GM18508 (cell line): ENCODE measurements at regions not wholly inside any gene's neighbourhood (a gene's known extent, or its start where the extent isn't known, plus 50 kb on each side); places are given as distances from the start of the nearest gene placed in this dataset.
"Not testable (repeated sequence)": the region's sequence is repeated elsewhere in the genome, so short reads cannot be mapped to it uniquely, and the experiment has no call there.

Experiments used
- ATAC-seq: cut with Tn5 transposase; IDR thresholded peaks from one replicate; pipeline ENCODE4 v1.9.1; 2021; ENCODE audit warnings: moderate number of reproducible peaks; ENCODE audit not compliant: insufficient read depth, unreplicated experiment

DNA sequence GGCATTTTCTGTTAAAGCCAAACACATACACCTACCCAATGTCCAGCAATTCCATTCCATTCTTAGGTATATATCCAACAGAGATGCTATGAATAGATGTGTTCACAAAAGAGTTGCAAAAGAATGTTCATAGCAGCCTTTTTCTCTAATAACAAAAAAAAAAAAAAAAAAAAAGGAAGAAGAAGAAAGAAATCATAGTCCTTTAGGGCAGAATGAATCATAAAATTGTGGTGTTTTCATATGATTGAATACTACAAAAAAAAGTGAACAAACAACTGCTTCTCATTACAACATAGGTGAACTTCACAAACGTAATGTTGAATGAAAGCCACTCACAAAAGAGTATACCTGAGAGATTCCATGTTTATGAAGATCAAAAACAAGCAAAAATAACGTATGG is 66.8 kb upstream of the GRK3 start:
- no peak for ATAC-seq

DNA sequence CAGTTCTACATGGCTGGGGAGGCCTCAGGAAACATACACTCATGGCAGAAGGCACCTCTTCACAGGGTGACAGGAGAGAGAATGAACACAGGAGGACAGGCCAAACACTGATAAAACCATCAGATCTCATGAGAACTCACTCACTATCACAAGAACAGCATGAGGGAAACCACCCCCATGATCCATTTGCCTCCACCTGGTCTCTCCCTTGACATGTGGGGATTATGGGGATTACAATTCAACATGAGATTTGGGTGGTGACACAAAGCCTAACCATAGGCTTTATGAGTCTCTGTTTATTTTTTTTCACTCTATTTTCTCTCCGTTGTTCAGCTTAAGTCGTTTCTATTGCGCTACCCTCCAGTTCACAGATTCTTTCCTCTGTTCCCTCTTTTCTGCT is 63.8 kb upstream of the GRK3 start:
- ATAC-seq, result not testable (repeated sequence)

DNA sequence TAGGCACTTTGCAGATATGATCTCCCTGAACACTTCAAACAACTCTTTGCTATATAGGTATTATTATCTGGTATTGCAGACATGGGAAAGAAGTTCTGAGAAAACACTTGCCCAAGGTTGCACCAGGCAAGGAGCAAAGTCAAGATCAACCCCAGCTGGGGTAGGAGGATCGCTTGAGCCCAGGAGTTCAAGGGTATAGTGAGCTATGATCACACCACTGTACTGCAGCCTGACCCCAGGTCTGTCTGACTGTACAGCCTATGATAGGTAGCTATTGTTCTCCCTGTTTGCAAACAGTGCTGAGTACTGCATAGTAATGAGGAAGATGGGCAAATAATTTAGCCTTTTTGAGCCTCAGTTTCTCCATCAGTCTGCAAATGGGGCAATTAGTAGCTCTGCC is 60.5 kb upstream of the GRK3 start:
- ATAC-seq, result not testable (repeated sequence)

DNA sequence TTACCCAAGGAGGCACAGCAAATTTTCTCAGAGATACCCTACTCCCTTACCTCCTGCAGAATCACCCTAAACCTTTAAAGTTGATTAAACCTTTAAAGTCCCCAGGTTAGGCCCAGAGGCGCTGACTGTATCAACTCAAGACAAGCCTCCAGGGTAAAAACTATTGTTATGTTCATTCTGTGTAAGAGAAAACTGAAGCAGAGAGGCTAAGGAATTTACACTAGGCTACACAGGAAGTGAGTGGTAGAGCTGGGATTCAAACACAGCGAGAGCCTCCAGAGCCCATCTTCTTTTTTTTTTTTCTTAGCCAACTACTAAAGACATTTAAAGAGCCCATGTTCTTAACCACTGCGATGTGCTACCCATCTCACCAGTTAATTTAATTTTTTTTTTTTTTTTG is 56.3 kb upstream of the GRK3 start:
- no peak for ATAC-seq

DNA sequence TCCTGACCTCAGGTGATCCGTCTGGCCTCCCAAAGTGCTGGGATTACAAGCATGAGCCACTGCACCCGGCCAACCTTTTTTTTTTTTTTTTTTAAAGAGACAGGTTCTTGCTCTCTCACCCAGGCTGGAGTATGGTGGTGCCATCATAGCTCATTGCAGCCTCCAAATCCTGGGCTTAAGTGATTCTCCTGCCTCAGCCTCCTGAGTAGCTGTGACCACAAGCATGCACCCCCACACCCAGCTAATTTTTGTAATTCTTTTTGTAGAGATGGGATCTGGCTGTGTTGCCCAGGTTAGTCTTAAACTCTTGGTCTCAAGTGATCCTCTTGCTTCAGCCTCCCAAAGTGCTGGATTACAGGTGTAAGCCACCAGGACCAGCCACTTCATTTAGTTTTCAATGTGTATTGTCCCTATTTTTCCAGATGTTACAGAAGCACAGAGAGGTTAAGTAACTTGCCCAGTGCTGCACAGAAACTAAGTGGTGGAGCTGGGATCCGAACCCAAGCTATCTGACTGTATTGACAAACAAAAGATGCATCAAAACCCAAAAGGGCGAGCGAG is 55.6 kb upstream of the GRK3 start:
- ATAC-seq, result no peak

DNA sequence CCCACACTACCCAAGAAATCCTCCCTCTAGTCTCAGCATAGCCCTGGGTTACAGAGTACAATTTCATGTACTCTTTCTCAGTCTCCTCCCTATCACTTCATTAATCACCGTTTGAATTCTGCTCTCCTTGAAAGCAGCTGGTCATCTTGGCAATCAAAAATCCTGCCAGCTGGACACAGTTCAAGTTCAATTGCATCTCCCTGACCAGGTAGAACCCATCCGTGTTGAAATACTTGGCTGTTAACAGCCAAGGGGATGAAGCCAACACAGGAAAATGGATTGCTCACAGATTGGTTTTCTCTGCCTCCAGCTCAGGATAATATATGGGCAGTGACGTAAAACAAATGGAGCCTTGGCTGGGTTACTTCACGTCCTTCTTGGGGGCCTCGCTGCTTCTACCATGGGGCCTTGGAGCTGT is 55.1 kb upstream of the GRK3 start:
- ATAC-seq, result no peak

DNA sequence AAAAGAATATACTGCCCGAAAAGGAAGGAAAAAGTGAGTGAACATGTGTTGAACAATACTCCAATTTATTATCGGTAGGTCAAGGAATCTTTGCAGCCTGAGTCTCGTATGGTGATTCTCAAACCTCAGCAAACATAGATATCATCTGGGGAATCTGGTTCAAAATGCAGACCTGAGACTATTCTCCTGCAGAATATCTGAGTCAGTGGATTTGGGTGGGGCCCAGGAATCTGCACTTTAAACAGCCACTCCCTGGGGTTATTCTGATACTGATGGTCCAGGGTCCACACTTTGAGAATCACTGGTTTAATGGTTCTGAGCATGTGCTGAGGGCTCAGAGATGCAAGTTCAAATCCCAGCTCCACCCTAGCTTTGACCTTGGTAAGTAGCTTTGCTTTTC is 53.6 kb upstream of the GRK3 start:
- no peak for ATAC-seq

DNA sequence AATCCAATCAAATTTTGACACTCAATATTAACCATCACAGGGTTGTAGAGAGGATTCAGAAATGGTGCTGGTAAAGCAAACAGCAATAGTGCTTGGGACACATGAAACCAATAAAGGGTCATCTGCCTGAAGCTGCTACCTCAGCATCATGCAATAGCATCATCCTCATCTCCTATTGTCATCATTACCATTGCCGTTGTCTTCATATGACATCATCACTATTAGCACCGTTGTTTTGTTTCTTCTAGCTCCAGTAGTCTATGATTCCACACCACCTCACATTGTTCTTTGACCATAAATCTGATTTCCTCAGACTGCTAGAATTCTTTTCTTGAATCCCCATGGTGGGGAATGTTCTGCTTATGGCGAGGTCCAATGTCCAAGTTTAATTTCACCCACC is 52.8 kb upstream of the GRK3 start:
- no peak for ATAC-seq

DNA sequence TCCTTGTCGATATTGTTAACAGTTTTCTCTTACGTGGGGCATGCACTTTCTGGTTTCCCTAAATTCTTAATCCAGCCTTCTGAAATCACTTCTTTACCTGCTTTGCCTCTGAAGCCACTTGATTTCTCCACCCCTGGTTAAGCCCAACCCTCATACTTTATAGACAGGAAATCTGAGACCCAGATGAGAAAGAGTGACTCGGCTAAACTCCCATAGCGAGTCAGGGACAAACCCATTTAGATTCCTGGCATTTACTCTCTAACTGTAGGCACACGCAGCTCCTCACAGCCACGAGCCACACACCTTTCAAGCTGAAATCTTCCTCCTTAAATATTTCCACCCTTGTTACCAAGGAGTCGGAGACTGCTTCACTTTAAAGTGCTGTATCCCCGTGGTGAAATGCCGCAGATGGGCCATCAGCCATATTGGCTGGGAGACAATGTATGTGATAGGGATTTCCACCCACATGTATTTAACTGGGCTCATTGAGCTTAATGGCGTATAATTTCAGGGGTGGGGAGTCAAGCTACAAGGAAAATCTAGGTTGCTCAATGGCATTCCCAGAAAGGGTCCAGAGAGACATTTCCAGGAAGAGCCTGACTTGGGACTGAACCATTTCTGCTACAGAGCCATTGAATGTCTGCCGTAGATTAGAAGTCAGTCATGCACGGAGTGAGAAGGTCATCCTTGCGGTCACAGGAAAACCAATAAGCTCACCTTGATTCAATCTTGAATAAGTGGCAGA is 49.9 kb upstream of the GRK3 start:
- ATAC-seq, result no peak
